GM18499 (cell line): ENCODE measurements at regions not wholly inside any gene's neighbourhood (a gene's known extent, or its start where the extent isn't known, plus 50 kb on each side); places are given as distances from the start of the nearest gene placed in this dataset.

Experiments
- ATAC-seq: cut with Tn5 transposase; IDR thresholded peaks from one replicate; pipeline ENCODE4 v1.9.1; 2021; ENCODE audit warnings: moderate number of reproducible peaks; ENCODE audit not compliant: insufficient read depth, unreplicated experiment

DNA sequence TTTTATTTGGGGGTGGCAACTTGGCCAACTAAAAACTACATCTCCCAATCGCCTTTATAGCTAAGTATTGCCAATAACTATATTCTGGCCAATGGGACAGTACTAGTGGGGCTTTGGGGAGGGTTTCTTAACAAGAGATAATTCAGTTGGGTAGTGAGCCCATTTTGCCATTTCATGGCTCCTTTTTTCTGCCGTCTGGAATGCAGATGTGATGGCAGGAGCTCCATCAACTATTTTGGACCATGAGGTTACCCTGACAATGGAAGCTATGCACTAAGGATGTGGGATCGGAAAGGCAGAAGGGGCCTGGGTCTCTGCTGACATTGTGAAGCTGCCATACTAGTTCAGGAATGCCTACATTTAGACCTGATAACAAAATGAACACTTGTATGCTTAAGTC lies 67.0 kb upstream of the FOXC1 start:
- no peak for ATAC-seq

DNA sequence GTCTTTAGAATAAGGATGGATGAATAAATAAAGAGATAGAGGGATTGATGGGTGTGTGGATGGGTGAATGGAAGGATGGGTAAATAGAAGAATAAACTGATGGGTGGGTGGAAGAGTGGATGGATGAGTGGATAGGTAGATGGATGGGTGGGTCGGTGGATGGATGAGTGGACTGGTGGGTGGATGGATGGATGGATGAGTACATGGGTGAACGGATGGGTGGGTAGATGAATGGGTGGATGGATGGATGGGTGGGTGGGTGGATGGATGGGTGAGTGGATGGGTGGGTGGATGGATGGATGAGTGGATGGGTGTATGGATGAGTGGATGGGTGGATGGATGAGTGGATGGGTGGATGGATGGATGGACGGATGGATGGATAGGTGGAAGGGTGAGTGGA lies 65.7 kb upstream of the FOXC1 start:
- no peak for ATAC-seq

DNA sequence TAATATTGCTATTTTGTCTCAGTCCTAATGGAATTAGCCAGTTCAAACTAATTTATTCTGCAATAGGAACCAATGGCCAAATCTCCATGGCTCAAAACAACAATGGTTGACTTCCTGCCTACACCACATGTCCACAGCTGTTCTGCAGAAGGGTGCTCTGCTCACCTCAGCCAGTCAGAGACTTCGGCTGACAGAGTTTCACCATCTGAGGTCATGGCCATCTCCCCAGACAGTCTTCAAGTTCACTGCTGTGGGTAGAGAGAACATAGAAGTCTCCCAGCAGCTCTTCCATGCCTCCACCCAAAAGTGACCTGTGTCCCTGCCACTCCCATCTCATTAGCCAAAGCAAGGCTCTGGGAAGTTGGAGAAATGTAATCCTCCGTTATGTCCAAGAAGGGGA lies 65.1 kb upstream of the FOXC1 start:
- ATAC-seq, result no peak

DNA sequence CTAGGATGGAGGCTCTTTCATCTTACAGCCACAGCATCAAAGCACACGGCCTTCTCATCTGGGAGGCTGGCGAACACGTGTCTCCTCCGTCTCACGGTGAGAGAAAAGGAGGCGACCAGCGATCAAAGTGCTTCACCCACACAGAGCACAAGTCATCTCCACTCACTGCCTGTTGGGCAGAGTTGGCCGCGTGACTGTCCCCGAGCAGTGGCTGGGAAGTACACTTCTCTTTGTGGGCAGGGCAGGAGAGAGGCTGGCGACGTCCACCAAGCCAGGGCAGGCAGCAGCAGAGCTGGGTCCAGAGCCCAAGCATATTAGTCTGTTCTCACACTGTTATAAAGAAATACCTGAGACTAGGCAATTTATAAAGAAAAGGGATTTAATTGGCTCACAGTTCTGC lies 64.1 kb upstream of the FOXC1 start:
- ATAC-seq, result no peak

DNA sequence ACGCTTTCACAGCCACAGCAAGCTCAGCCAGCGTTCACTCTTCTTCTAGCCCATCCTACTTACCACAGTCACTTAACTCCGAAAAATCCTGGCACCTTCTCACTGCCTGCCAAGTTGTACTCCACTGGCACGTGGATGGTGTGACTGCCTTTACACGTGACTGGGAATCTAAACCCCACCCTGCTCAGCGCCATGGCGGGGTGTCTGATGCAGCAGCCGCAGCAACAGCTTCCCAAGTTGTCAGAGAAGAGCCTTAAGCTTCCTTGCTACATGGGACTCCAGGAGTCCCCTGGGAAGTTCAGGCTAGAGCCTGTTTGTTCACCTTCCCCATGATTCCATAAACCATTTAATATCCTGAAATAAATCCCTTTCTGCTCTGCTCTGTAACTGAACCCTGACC lies 61.9 kb upstream of the FOXC1 start:
- no peak for ATAC-seq

DNA sequence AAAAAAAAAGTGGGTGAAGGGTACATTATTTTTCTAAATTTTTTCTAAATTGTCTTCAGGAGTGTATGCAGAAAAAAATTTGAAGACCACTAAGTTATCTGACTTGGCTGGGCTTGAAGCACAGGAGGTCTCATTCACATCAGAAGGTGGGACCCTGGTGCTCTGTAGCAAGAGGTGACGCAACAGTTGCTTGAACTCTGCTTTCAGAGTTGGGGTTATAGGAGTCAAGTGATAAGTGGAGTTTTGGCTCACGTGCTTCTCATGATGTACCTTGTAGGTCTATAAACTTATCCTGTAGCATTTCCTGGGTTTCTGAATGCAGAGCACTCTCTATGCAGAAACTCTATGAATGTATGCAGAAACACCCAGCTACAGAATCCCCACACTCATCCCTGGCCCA lies 58.5 kb upstream of the FOXC1 start:
- no peak for ATAC-seq

DNA sequence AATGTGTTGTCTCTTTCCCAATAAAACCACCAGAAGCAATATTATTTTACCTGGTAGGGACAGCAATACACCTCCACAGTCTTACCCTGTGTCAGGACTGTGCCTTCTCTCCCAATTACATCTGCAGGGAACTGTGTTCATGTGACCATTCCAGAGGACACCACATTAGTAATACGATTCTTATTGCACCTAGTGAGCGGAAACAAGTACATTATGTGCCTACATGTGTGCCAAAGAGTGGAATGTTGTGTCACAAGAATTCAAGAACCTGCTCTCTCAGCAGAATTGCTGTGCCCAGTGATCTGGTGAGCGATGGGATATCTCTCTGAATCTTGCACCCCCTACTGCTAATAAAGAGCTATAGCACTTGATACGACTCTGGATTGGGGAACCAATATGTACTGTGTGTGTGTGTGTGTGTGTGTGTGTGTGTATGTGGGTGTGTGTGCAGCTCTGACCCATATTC lies 57.4 kb upstream of the FOXC1 start:
- no peak for ATAC-seq

DNA sequence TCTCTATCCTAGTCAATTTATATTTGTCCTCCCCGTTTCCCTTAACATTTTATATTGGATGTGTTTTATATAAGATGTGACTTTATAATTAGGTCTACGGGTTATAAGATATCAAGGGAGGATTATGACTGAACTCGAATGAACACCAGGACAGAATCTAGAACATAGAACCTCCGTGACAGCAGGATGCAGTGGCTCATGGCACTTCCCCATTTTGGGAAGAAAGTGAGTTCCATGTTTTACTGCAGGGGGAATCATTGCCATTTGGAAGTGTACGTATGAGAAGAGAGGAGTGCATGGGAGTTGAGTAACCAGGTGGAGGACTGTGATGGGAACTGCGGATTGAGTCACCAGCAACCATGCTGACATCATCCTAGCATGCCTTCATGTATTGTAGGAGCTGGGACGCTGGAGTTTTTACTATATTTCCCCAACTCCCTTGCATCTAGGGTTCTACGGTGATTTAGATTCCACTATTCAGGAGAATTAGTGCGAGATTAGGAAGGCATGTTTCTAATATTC lies 56.1 kb upstream of the FOXC1 start:
- ATAC-seq, result no peak

DNA sequence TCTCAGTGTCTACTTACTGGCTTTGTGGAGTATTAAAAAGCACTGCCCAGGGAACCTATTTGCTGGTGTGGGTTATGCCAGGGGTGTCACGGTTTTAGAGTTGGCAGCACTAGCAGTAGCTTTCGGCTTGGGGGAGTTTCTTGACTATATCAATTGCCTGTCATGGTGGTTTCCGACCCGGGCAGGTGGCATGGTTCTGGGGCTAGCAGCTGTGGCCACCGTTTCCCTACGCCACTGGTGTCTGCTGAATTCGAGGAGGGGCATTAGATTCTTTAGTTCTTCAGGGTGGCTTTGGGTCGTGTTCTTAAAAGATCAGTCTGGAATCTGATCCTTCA lies 55.6 kb upstream of the FOXC1 start:
- no peak for ATAC-seq

DNA sequence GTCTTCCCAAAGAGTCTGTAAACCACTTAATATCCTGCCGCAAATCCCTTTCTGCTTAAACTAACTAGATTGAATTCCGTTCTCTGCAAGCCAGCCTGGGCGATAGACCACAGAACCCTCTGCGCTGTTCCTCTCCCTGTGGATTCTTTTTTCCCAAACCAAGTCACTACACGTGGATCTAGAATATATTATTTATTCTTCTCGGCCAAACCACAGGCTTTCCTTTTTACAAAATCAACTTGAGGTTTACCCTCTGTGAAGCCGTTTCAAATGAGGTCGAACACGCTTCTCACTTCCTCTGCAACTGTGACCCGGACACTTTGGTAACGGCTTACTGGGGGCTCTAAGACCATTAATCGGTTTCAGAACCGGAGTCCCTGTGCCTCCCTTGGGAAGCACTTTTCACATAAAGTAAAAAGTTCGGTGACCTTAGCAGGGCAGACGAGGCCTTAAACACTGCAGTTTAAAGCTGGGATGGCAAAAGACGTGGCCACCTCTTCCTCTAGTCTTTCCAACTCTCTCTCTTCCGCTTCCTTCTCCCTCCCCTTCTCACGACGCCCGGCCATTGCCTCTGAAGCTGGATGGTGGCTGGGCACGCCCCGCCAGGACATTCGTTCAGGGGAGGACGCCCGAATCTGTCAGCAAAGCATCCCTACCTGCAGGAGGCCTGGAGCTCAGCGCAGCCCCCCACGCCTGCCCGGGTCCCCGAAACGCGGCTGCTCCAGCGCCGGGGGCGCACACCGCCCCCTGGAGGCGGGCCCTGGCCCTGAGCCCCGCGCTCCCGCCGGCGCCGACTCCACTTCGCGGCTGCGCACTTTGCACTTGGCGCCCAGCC lies 55.0 kb upstream of the FOXC1 start:
- no peak for ATAC-seq

DNA sequence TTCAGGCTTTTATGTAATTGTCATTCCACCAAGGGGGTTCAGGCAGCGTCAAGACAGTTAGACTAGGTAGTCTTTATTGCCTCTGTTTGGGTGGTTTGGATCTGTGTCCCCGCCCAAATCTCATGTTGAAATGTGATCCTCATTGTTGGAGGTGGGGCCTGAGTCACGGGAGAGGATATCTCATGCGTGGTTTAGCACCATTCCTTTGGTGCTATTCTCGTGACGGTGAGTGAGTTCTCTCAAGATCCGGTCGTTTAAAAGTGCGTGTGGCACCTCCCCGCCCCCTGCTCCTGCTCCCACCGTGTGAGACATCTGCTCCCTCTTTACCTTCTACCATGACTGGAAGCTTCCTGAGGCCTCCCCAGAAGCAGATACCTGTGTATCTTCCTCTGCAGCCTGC lies 51.3 kb upstream of the FOXC1 start:
- ATAC-seq, result no peak
